Immature natural killer cell (primary cell): ENCODE measurements at regions not wholly inside any gene's neighbourhood (a gene's known extent, or its start where the extent isn't known, plus 50 kb on each side); places are given as distances from the start of the nearest gene placed in this dataset.
"Not testable (repeated sequence)": the region's sequence is repeated elsewhere in the genome, so short reads cannot be mapped to it uniquely, and the experiment has no call there.

Source experiments
- DNase-seq, 3 donors: peaks; one replicate each; pipeline ENCODE4 v3.0.0; 2022; ENCODE audit warnings: mixed read lengths in 1 of 3
- H3K27ac Mint-ChIP-seq, 6 donors: one replicate each; pipeline ENCODE4 v1.8.0; 2020; ENCODE audit warnings: mixed read lengths in 6 of 6, mild to moderate bottlenecking in 5 of 6, inconsistent platforms in 4 of 6, moderate library complexity in 3 of 6
- H3K27me3 Mint-ChIP-seq, 3 donors: one replicate each; pipeline ENCODE4 v1.8.0; 2020 to 2021; ENCODE audit warnings: low read depth in 3 of 3, mild to moderate bottlenecking in 3 of 3, mixed read lengths in 3 of 3, moderate library complexity in 3 of 3, inconsistent platforms in 1 of 3
- H3K36me3 Mint-ChIP-seq, 3 donors: one replicate each; pipeline ENCODE4 v1.8.0; 2020; ENCODE audit warnings: mixed read lengths in 3 of 3, inconsistent platforms in 2 of 3, mild to moderate bottlenecking in 2 of 3
- H3K4me1 Mint-ChIP-seq, 2 donors: one replicate each; pipeline ENCODE4 v1.8.0; 2020; ENCODE audit warnings: inconsistent platforms in 2 of 2, mild to moderate bottlenecking in 2 of 2, mixed read lengths in 2 of 2, moderate library complexity in 1 of 2
- H3K4me3 Mint-ChIP-seq, 5 donors: one replicate each; pipeline ENCODE4 v1.8.0; 2020; ENCODE audit warnings: mild to moderate bottlenecking in 5 of 5, mixed read lengths in 5 of 5, inconsistent platforms in 3 of 5, moderate library complexity in 3 of 5
- H3K9me3 Mint-ChIP-seq, 6 donors: one replicate each; pipeline ENCODE4 v1.8.0; 2020; ENCODE audit warnings: mild to moderate bottlenecking in 6 of 6, mixed read lengths in 6 of 6, inconsistent platforms in 4 of 6, moderate library complexity in 3 of 6

- no peaks in the 10 kb centered on the region for H3K4me1 Mint-ChIP-seq
- no peak overlapping the region for H3K27ac Mint-ChIP-seq
- H3K36me3 Mint-ChIP-seq, result peaks cover 0 to 17% (median 16%) of the 10 kb centered on the region in 3 donors
- peaks cover 2 to 18% (median 2%) of the 10 kb centered on the region in 3 donors for H3K27me3 Mint-ChIP-seq
- H3K4me3 Mint-ChIP-seq, result no peak overlapping the region
- DNase-seq, result no peak
- H3K9me3 Mint-ChIP-seq, result peaks cover 10 to 32% (median 13%) of the 10 kb centered on the region in 6 donors
Measured at GRCh38 chr3:134106580-134106979, 76.9 kb upstream of the SLCO2A1 start.

GRCh38 chr3:134105876-134106556 lies 76.3 kb upstream of the SLCO2A1 start:
- no peak for DNase-seq
- Mint-ChIP-seq H3K36me3 (peaks cover 0 to 17% (median 16%) of the 10 kb centered on the region in 3 donors), H3K27me3 (peaks cover 2 to 16% (median 2%) of the 10 kb centered on the region in 3 donors), H3K9me3 (peaks cover 11 to 29% (median 16%) of the 10 kb centered on the region in 6 donors), H3K27ac (no peak overlapping the region), H3K4me3 (no peak overlapping the region), H3K4me1 (no peaks in the 10 kb centered on the region)

GRCh38 chr3:134104031-134104430 lies 74.3 kb upstream of the SLCO2A1 start:
- Mint-ChIP-seq H3K27ac (no peak overlapping the region), H3K4me3 (no peak overlapping the region), H3K27me3 (peaks cover 0 to 9% (median 2%) of the 10 kb centered on the region in 3 donors), H3K9me3 (peaks cover 15 to 42% (median 28%) of the 10 kb centered on the region in 6 donors), H3K4me1 (no peaks in the 10 kb centered on the region), H3K36me3 (peaks cover 0 to 14% (median 13%) of the 10 kb centered on the region in 3 donors)
- no peak for DNase-seq

- no peak overlapping the region for H3K27ac Mint-ChIP-seq
- H3K4me3 Mint-ChIP-seq, result no peak overlapping the region
- peaks cover 0 to 14% (median 13%) of the 10 kb centered on the region in 3 donors for H3K36me3 Mint-ChIP-seq
- H3K27me3 Mint-ChIP-seq, result peaks cover 0 to 9% (median 2%) of the 10 kb centered on the region in 3 donors
- H3K9me3 Mint-ChIP-seq, result peaks cover 15 to 48% (median 33%) of the 10 kb centered on the region in 6 donors
- no peaks in the 10 kb centered on the region for H3K4me1 Mint-ChIP-seq
- DNase-seq, result no peak
Measured at GRCh38 chr3:134103470-134103869, 73.7 kb upstream of the SLCO2A1 start.

GRCh38 chr3:134102976-134103375 lies 73.3 kb upstream of the SLCO2A1 start:
- peaks cover 15 to 52% (median 34%) of the 10 kb centered on the region in 6 donors for H3K9me3 Mint-ChIP-seq
- H3K4me1 Mint-ChIP-seq, result no peaks in the 10 kb centered on the region
- DNase-seq, result no peak
- no peak overlapping the region for H3K4me3 Mint-ChIP-seq
- peaks cover 0 to 14% (median 13%) of the 10 kb centered on the region in 3 donors for H3K36me3 Mint-ChIP-seq
- H3K27ac Mint-ChIP-seq, result no peak overlapping the region
- H3K27me3 Mint-ChIP-seq, result peaks cover 0 to 9% (median 0%) of the 10 kb centered on the region in 3 donors

GRCh38 chr3:134096214-134096613 lies 66.5 kb upstream of the SLCO2A1 start:
- Mint-ChIP-seq H3K27ac (peak overlapping the region in 1 of 6 donors; percentile 13), H3K9me3 (peaks cover 10 to 41% (median 23%) of the 10 kb centered on the region in 6 donors), H3K4me3 (peak overlapping the region in 1 of 5 donors; percentile 27)
- H3K27me3 Mint-ChIP-seq, H3K4me1 Mint-ChIP-seq, H3K36me3 Mint-ChIP-seq: not testable (repeated sequence)
- DNase-seq, result peak in 1 of 3 donors; percentile 12

GRCh38 chr3:134095005-134095404 lies 65.3 kb upstream of the SLCO2A1 start:
- Mint-ChIP-seq H3K27me3 (no peaks in the 10 kb centered on the region), H3K27ac (no peak overlapping the region), H3K36me3 (no peaks in the 10 kb centered on the region), H3K9me3 (peaks cover 8 to 29% (median 17%) of the 10 kb centered on the region in 6 donors), H3K4me3 (no peak overlapping the region), H3K4me1 (peaks cover 0 to 3% of the 10 kb centered on the region in 2 donors)
- DNase-seq, result no peak

GRCh38 chr3:134094491-134094890 lies 64.8 kb upstream of the SLCO2A1 start:
- no peak for DNase-seq
- no peaks in the 10 kb centered on the region for H3K36me3 Mint-ChIP-seq
- no peak overlapping the region for H3K27ac Mint-ChIP-seq
- H3K9me3 Mint-ChIP-seq, result peaks cover 7 to 24% (median 13%) of the 10 kb centered on the region in 6 donors
- peaks cover 0 to 3% of the 10 kb centered on the region in 2 donors for H3K4me1 Mint-ChIP-seq
- no peaks in the 10 kb centered on the region for H3K27me3 Mint-ChIP-seq
- H3K4me3 Mint-ChIP-seq, result no peak overlapping the region

GRCh38 chr3:134093956-134094355 lies 64.2 kb upstream of the SLCO2A1 start:
- no peak overlapping the region for H3K27ac Mint-ChIP-seq
- peaks cover 7 to 21% (median 11%) of the 10 kb centered on the region in 6 donors for H3K9me3 Mint-ChIP-seq
- H3K36me3 Mint-ChIP-seq, result no peaks in the 10 kb centered on the region
- peaks cover 0 to 3% of the 10 kb centered on the region in 2 donors for H3K4me1 Mint-ChIP-seq
- no peak for DNase-seq
- H3K27me3 Mint-ChIP-seq, result no peaks in the 10 kb centered on the region
- H3K4me3 Mint-ChIP-seq, result no peak overlapping the region

- peaks cover 0 to 3% of the 10 kb centered on the region in 2 donors for H3K4me1 Mint-ChIP-seq
- peaks cover 0 to 3% (median 0%) of the 10 kb centered on the region in 3 donors for H3K27me3 Mint-ChIP-seq
- no peak overlapping the region for H3K27ac Mint-ChIP-seq
- H3K9me3 Mint-ChIP-seq, result peaks cover 4 to 12% (median 6%) of the 10 kb centered on the region in 6 donors
- no peaks in the 10 kb centered on the region for H3K36me3 Mint-ChIP-seq
- no peak overlapping the region for H3K4me3 Mint-ChIP-seq
- no peak for DNase-seq
Measured at GRCh38 chr3:134092208-134092701, 62.5 kb upstream of the SLCO2A1 start.

GRCh38 chr3:134090031-134090430 lies 60.3 kb upstream of the SLCO2A1 start:
- Mint-ChIP-seq H3K36me3 (no peaks in the 10 kb centered on the region), H3K4me3 (no peak overlapping the region), H3K9me3 (peaks cover 0 to 8% (median under 1%) of the 10 kb centered on the region in 6 donors), H3K4me1 (no peaks in the 10 kb centered on the region), H3K27ac (no peak overlapping the region), H3K27me3 (peaks cover 0 to 3% (median 0%) of the 10 kb centered on the region in 3 donors)
- DNase-seq, result no peak

GRCh38 chr3:134087060-134087974 lies 57.6 kb upstream of the SLCO2A1 start:
- no peak for DNase-seq
- H3K27ac Mint-ChIP-seq, result no peak overlapping the region
- H3K36me3 Mint-ChIP-seq, result no peaks in the 10 kb centered on the region
- peaks cover 0 to 3% (median 2%) of the 10 kb centered on the region in 3 donors for H3K27me3 Mint-ChIP-seq
- H3K4me1 Mint-ChIP-seq, result no peaks in the 10 kb centered on the region
- H3K9me3 Mint-ChIP-seq, result peaks cover 0 to 6% (median 0%) of the 10 kb centered on the region in 6 donors
- H3K4me3 Mint-ChIP-seq, result no peak overlapping the region

GRCh38 chr3:134086616-134087015 lies 56.9 kb upstream of the SLCO2A1 start:
- Mint-ChIP-seq H3K9me3 (peaks cover 0 to 6% (median 0%) of the 10 kb centered on the region in 6 donors), H3K4me3 (no peak overlapping the region), H3K36me3 (no peaks in the 10 kb centered on the region), H3K27me3 (peaks cover 0 to 3% (median 2%) of the 10 kb centered on the region in 3 donors), H3K4me1 (no peaks in the 10 kb centered on the region), H3K27ac (no peak overlapping the region)
- no peak for DNase-seq
